ENCODE measurements at regions not wholly inside any gene's neighbourhood (a gene's known extent, or its start where the extent isn't known, plus 50 kb on each side); places are given as distances from the start of the nearest gene placed in this dataset.

GRCh38 chr3:1534252-1534651, 441.4 kb downstream of the CNTN6 start:
- no peak overlapping the region for H3K4me3 ChIP-seq (ENCODE audit: low read length)
- DNase-seq (ENCODE audit: low read depth, low spot score): no peak

GRCh38 chr3:1535361-1535760, 442.5 kb downstream of the CNTN6 start:
- no peak for DNase-seq (ENCODE audit: low read depth, low spot score)
- no peak overlapping the region for H3K4me3 ChIP-seq (ENCODE audit: low read length)

GRCh38 chr3:1540686-1541085, 447.9 kb downstream of the CNTN6 start:
- DNase-seq (ENCODE audit: low read depth, low spot score): no peak
- no peak overlapping the region for H3K4me3 ChIP-seq (ENCODE audit: low read length)

GRCh38 chr3:1551741-1552140, 458.9 kb downstream of the CNTN6 start:
- no peak overlapping the region for H3K4me3 ChIP-seq (ENCODE audit: low read length)
- no peak for DNase-seq (ENCODE audit: low read depth, low spot score)

- no peak overlapping the region for H3K4me3 ChIP-seq (ENCODE audit: low read length)
- DNase-seq (ENCODE audit: low read depth, low spot score): no peak
Measured at GRCh38 chr3:1552831-1553230, 460.0 kb downstream of the CNTN6 start.

- DNase-seq (ENCODE audit: low read depth, low spot score): no peak
Measured at GRCh38 chr3:1561427-1561826, 468.6 kb downstream of the CNTN6 start.

GRCh38 chr3:1571736-1572135, 478.9 kb downstream of the CNTN6 start:
- no peak overlapping the region for H3K4me3 ChIP-seq (ENCODE audit: low read length)
- DNase-seq (ENCODE audit: low read depth, low spot score): no peak

More at GRCh38 chr3:1561427-1561826, 468.6 kb downstream of the CNTN6 start:
- no peak overlapping the region for H3K4me3 ChIP-seq (ENCODE audit: low read length)

GRCh38 chr3:1576047-1576446, 483.2 kb downstream of the CNTN6 start:
- no peak overlapping the region for H3K4me3 ChIP-seq (ENCODE audit: low read length)

GRCh38 chr3:1578124-1578806, 485.4 kb downstream of the CNTN6 start:
- no peak overlapping the region for H3K4me3 ChIP-seq (ENCODE audit: low read length)
- no peak for DNase-seq (ENCODE audit: low read depth, low spot score)

More at GRCh38 chr3:1576047-1576446, 483.2 kb downstream of the CNTN6 start:
- no peak for DNase-seq (ENCODE audit: low read depth, low spot score)

GRCh38 chr3:1583044-1583443, 490.2 kb downstream of the CNTN6 start:
- no peak overlapping the region for H3K4me3 ChIP-seq (ENCODE audit: low read length)
- no peak for DNase-seq (ENCODE audit: low read depth, low spot score)

GRCh38 chr3:1587426-1587825, 494.6 kb downstream of the CNTN6 start:
- no peak overlapping the region for H3K4me3 ChIP-seq (ENCODE audit: low read length)
- no peak for DNase-seq (ENCODE audit: low read depth, low spot score)

GRCh38 chr3:1591327-1592028, 498.7 kb downstream of the CNTN6 start:
- H3K4me3 ChIP-seq (ENCODE audit: low read length): no peak overlapping the region
- no peak for DNase-seq (ENCODE audit: low read depth, low spot score)

- H3K4me3 ChIP-seq (ENCODE audit: low read length): no peak overlapping the region
- DNase-seq (ENCODE audit: low read depth, low spot score): no peak
Measured at GRCh38 chr3:1594940-1595339, 502.1 kb downstream of the CNTN6 start.

GRCh38 chr3:1600206-1600605, 498.5 kb upstream of the CNTN4 start:
- no peak for DNase-seq (ENCODE audit: low read depth, low spot score)
- H3K4me3 ChIP-seq (ENCODE audit: low read length): no peak overlapping the region

- no peak overlapping the region for H3K4me3 ChIP-seq (ENCODE audit: low read length)
- DNase-seq (ENCODE audit: low read depth, low spot score): no peak
Measured at GRCh38 chr3:1600700-1601418, 497.8 kb upstream of the CNTN4 start.

GRCh38 chr3:1609416-1609815, 489.2 kb upstream of the CNTN4 start:
- DNase-seq (ENCODE audit: low read depth, low spot score): peak; percentile 1
- no peak overlapping the region for H3K4me3 ChIP-seq (ENCODE audit: low read length)

GRCh38 chr3:1611824-1612223, 486.8 kb upstream of the CNTN4 start:
- no peak overlapping the region for H3K4me3 ChIP-seq (ENCODE audit: low read length)
- DNase-seq (ENCODE audit: low read depth, low spot score): no peak

- no peak for DNase-seq (ENCODE audit: low read depth, low spot score)
- no peak overlapping the region for H3K4me3 ChIP-seq (ENCODE audit: low read length)
Measured at GRCh38 chr3:1613962-1614361, 484.7 kb upstream of the CNTN4 start.

GRCh38 chr3:1616744-1617143, 481.9 kb upstream of the CNTN4 start:
- no peak overlapping the region for H3K4me3 ChIP-seq (ENCODE audit: low read length)
- DNase-seq (ENCODE audit: low read depth, low spot score): no peak

- DNase-seq (ENCODE audit: low read depth, low spot score): no peak
Measured at GRCh38 chr3:1623896-1624295, 474.8 kb upstream of the CNTN4 start.

More at GRCh38 chr3:1623896-1624295, 474.8 kb upstream of the CNTN4 start:
- H3K4me3 ChIP-seq (ENCODE audit: low read length): no peak overlapping the region
